ENCODE measurements at regions not wholly inside any gene's neighbourhood (a gene's known extent, or its start where the extent isn't known, plus 50 kb on each side); places are given as distances from the start of the nearest gene placed in this dataset.
A peak's percentile ranks its signal among the peaks of the same experiment; 100 is the strongest.
"Not testable (repeated sequence)": the region's sequence is repeated elsewhere in the genome, so short reads cannot be mapped to it uniquely, and the experiment has no call there.

DNA sequence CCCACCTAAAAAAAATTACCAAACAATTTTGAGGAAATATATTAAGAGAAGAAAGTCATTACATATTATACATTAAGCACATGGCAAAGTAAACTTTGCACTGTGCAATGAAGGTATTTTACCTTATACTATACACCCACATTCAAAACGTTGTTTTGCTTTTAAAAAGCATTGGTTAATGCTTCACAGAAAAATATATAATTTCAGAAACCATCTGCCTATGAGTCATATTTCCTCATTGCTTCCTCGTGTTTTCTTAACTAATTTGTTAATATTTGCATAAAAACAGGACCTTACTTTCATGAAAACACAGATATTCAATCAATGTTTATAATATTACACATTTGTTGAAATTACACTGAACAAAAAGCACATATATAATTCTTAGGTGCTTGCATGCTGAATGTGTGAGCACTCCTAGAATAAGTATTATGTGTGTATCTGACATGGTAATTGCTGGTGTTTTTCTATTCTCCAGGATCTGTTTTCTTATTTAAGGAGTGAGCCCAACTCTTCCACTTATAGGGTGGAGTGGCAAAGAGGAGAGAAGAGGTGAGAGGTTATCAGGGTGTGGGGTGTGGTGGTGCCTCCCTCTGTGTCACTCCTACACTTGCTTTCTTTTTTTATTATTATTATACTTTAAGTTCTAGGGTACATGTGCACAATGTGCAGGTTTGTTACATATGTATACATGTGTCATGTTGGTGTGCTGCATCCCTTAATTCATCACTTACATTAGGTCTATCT is 95.1 kb upstream of the IQCM start:
- 51 to 59% methylated on average over 2 of the region's 2 CpGs for WGBS, 2 donors
- Histone ChIP-seq H3K4me1 (no peaks in the 10 kb centered on the region), H3K36me3 (ENCODE audit: low read depth, missing control alignments) (no peaks in the 10 kb centered on the region), H3K9me3 (no peaks in the 10 kb centered on the region), H3K27ac (no peak overlapping the region), H3K27me3 (no peaks in the 10 kb centered on the region), H3K4me3 (no peak overlapping the region)
- no peak for TF ChIP-seq POLR2A (IDR thresholded peaks at IDR 0.05)
- TF ChIP-seq, protein P1, sequence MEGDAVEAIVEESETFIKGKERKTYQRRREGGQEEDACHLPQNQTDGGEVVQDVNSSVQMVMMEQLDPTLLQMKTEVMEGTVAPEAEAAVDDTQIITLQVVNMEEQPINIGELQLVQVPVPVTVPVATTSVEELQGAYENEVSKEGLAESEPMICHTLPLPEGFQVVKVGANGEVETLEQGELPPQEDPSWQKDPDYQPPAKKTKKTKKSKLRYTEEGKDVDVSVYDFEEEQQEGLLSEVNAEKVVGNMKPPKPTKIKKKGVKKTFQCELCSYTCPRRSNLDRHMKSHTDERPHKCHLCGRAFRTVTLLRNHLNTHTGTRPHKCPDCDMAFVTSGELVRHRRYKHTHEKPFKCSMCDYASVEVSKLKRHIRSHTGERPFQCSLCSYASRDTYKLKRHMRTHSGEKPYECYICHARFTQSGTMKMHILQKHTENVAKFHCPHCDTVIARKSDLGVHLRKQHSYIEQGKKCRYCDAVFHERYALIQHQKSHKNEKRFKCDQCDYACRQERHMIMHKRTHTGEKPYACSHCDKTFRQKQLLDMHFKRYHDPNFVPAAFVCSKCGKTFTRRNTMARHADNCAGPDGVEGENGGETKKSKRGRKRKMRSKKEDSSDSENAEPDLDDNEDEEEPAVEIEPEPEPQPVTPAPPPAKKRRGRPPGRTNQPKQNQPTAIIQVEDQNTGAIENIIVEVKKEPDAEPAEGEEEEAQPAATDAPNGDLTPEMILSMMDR (IDR thresholded peaks at IDR 0.05) = no peak
- DNase-seq = no peak
- intact Hi-C loops (cut with DNase I; ENCODE audit: low total_unique reads) = no loop called here

DNA sequence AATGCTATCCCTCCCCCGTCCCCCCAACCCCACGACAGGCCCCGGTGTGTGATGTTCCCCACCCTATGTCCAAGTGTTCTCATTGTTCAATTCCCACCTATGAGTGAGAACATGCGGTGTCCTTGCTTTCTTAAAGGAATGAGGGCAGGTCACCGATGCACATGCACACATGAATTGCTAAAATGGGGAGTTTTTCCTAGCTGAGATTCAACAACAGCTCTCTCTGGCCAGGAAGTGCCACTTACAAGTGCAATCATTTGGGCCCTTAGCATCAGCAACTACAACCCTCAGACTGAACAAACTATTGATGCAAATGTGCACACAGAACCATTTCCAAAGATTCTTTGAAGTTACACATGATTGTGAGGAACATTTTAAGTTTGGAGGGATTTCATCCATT is 95.7 kb upstream of the IQCM start:
- Histone ChIP-seq H3K9me3 (no peaks in the 10 kb centered on the region), H3K4me1 (no peaks in the 10 kb centered on the region), H3K27ac (no peak overlapping the region), H3K4me3 (no peak overlapping the region), H3K27me3 (no peaks in the 10 kb centered on the region), H3K36me3 (ENCODE audit: low read depth, missing control alignments) (no peaks in the 10 kb centered on the region)
- TF ChIP-seq POLR2A (IDR thresholded peaks at IDR 0.05) = no peak
- TF ChIP-seq, protein P1 (IDR thresholded peaks at IDR 0.05) = no peak
- 68 to 72% methylated on average over 5 of the region's 5 CpGs for WGBS, 2 donors
- no peak for DNase-seq
- intact Hi-C loops (cut with DNase I; ENCODE audit: low total_unique reads) = no loop called here

DNA sequence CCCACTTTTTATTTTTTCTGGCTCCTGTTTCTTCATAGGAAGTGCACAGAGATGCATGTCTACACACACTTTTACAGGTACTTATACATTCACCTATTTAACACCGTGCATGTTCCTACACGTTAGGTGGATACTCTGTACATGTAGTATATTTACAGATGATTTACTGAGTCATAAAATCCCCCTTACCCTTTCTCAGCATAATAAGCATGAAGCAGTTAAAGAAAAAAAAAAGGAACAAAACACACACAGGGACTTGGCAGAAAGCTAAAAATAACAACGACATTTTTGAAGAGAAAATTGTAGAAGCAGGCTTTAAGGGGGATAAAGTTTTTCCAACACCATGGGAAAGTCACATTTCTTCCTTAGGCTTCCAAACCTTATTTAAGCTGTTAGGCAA is 96.4 kb upstream of the IQCM start:
- no peaks in the 10 kb centered on the region for H3K36me3 ChIP-seq (ENCODE audit: low read depth, missing control alignments)
- H3K4me3 ChIP-seq = no peak overlapping the region
- 35 to 51% methylated on average over 3 of the region's 3 CpGs for WGBS, 2 donors
- H3K27me3 ChIP-seq = no peaks in the 10 kb centered on the region
- H3K4me1 ChIP-seq = no peaks in the 10 kb centered on the region
- H3K9me3 ChIP-seq = no peaks in the 10 kb centered on the region
- TF ChIP-seq, protein P1 (IDR thresholded peaks at IDR 0.05) = no peak
- H3K27ac ChIP-seq = no peak overlapping the region
- DNase-seq = no peak
- intact Hi-C loops (cut with DNase I; ENCODE audit: low total_unique reads) = no loop called here

DNA sequence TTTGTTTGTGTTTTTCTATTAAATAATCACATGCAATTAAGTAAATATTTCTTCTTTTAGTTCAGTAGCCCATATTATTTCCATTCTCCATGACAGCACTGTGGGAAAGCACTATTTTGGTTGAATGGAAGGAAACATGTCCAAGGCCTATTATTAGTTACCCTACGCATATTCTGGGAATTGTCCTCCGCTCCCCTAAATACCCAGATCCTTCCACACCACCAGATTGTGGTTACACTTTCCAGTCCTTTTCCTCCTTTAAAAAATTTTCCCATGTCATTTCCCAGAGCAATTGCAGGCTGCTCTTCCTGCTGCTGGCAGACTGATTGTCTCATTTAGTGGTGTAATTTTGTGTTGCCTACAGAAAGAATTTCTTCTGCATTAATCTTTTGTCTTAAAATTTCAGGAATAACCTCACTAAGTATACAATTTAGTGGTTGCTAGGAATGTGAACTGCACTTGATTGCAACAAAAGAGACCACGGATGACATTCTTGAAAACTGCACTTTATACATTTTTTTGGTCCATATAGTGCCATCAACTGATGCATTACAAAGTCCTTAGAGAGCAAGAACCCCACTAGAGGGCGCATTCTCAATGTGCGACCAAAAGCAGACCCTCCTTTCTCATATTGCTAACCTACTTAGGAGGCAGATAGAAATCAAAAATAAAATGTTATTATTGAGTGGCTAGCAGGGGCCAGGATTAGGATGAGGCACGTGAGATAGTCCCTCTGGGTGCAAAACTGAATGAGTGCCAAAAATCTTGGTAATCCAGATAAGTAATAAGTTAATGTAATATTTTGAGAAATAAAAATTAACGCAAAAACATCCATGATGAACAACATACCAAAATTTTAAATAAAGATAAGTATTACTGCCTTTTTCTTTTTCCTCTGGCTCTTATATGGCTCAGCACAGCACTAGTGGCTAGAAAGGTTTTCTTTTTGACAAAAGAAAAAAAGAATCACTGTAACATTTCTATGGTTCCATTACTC is 98.8 kb upstream of the IQCM start:
- no peaks in the 10 kb centered on the region for H3K36me3 ChIP-seq (ENCODE audit: low read depth, missing control alignments)
- no peaks in the 10 kb centered on the region for H3K27me3 ChIP-seq
- TF ChIP-seq, protein P1 (IDR thresholded peaks at IDR 0.05) = peak; percentile 24 to 61 (median 27)
- TF ChIP-seq POLR2A (IDR thresholded peaks at IDR 0.05) = no peak
- intact Hi-C loops (cut with DNase I; ENCODE audit: low total_unique reads) = no loop called here
- WGBS, 2 donors = 40 to 46% methylated on average over 7 of the region's 7 CpGs
- H3K4me1 ChIP-seq = no peaks in the 10 kb centered on the region
- peak; percentile 82 for DNase-seq
- no peak overlapping the region for H3K4me3 ChIP-seq
- H3K27ac ChIP-seq = no peak overlapping the region
- no peaks in the 10 kb centered on the region for H3K9me3 ChIP-seq

DNA sequence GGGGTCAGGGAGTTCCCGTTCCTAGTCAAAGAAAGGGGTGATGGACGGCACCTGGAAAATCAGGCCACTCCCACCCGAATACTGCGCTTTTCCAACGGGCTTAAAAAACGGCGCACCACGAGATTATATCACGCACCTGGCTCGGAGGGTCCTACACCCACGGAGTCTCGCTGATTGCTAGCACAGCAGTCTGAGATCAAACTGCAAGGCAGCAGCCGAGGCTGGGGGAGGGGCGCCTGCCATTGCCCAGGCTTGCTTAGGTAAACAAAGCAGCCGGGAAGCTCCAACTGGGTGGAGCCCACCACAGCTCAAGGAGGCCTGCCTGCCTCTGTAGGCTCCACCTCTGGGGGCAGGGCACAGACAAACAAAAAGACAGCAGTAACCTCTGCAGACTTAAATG is 100.1 kb upstream of the IQCM start:
- H3K4me3 ChIP-seq; H3K27ac ChIP-seq; intact Hi-C loops (cut with DNase I; ENCODE audit: low total_unique reads); DNase-seq; H3K36me3 ChIP-seq (ENCODE audit: low read depth, missing control alignments); H3K9me3 ChIP-seq; H3K4me1 ChIP-seq; H3K27me3 ChIP-seq: not testable (repeated sequence)
- WGBS, 2 donors = 30 to 74% methylated on average over 2 to 15 of the region's 15 CpGs
